ENCODE measurements at regions not wholly inside any gene's neighbourhood (a gene's known extent, or its start where the extent isn't known, plus 50 kb on each side); places are given as distances from the start of the nearest gene placed in this dataset.
A peak's percentile ranks its signal among the peaks of the same experiment; 100 is the strongest.

DNA sequence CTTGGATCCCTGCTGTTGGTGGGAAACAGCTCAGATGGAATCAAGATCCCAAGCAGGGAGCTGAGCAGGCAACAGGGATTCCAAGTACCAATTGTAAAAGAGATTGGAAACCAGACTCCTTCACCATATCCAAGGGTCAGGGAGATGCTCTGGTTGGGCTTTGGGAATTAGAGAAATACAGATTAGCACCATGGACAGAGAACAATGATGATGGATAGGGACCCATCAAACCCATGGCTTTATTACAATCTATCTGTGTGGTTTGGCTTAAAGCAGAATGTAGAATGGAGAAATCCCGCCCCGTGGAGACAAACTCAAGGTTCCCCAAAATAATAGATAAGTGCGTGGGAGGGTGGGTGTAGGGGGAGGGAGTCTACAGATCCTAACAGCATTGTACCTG is 120.7 kb upstream of the CSF3R start:
- no peak for DNase-seq

DNA sequence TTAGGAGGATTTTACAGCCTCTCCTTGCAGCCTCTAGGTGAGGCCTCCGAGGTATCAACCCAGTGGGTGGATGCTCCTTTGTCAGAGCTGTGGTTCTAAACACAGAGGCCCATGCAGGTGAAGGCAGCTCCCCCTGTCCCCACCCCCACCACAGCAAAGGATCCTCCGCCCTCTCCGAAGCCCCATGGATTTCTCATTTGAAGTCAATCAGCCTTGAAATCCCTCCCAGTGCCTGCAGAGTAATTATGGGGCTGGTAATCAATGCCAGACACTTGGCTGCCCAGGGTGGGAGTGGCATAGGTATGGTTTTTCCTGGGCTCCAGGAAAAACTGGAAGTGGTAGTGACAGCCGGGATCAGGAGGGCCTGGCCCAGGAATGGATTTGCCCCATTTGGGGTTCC is 119.5 kb upstream of the CSF3R start:
- no peak for DNase-seq

DNA sequence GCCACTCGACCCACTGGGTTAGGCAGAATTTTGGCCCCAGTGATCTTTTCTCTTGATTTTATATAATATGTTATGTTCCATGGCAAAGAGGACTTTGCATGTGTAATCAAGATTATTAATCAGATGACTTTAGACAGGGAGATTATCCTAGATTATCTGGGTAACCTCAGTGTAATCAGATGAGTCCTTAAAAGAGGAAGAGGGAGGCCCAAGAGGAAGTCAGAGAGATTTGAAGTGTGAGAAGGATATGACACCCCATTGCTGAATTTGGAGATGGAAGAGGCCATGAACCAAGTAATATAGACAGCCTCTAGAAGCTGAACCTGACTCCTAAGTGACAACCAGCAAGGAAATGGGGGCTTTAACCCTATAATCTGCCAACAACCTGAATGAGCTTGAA is 117.1 kb upstream of the CSF3R start:
- no peak for DNase-seq

DNA sequence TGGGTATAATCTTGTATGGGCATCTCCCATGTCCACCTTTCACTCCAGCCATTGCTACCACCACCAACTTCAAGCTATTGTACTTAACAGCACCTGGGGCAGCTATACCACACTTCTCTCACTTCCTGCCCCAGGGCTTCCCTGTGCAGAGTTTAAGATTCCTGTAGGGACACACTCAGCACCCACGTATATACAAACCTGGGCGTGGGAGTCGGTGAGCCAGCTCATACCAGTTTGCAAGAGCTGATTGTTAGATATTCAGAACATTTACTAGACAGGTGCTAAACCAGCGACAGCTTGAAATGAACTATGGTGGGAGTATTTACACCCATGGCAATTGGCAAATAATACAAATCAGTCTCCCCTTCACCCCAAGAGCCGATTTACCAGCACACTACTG is 114.8 kb upstream of the CSF3R start:
- no peak for DNase-seq

DNA sequence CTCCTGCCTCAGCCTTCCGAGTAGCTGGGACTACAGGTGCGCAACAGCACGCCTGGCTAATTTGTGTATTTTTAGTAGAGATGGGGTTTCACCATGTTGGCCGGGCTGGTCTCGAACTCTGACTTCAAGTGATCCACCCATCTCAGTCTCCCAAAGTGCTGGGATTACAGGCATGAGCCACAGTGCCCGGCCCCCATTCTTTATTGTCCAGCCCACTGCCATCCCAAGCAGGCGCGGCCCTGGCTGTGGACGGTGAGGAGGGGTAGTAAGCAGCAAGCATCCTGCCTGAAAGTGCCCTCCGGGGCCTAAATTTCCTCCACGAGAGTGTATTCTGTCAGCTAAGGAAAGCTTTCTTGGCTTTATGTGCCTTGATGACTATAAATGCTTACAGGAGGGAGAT is 113.2 kb upstream of the CSF3R start:
- DNase-seq = no peak

DNA sequence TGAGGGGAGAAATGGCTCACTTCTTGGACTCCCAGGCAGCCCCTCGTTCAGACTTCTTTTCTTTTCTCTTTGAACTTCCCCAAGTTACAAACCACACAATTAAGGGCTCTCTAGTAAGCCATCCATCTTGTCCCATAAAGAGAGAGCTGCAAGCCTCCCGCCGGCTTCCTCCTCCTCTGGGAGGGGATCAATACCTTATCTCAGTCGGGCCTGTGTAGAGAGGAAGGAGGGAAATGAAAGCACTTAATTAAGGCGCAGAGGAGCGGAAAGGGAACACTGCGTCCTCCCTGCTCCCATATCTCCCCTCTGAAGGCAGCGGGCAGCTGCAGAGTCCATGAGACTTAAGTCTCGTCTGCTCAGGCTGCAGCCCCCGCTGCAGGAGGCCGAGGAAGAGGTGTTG is 112.6 kb upstream of the CSF3R start:
- no peak for DNase-seq

DNA sequence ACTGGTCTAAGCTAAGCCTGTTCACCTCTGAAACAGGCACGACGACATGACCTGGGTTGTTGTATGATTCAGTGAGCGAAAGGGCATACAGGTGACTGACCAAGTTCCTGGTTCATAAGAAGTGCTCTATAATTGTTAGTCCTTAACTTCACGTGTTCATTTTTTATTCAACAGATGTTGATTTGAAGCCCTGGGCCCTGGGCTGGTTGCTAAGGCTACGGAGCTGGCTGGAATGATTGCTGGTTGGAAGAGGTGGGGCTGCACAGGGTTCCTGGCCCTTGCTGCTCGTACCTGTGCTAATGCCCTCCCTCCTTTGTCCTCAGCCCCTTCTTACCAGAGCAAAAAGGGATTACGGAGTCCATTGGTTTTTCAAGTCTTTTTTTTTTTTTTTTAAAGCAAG is 111.3 kb upstream of the CSF3R start:
- DNase-seq = no peak

DNA sequence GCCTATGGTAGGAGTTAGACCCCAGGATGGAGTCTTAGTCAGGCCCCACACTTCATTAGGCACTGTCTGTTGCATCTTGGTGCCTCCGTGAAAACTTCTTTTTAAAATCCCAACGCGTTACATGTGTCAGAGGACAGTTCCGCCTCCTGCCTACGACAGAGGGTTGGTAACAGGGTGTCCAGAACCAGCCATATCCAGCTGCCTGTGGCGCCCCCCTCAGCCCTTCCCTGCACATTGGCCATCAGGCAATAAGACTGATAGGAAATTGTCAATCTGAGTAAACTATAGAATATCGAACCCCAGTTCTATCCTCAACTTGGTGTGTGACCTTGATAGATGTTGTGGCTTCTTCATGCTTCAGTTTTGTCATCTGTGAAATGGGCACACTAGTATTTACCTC is 108.6 kb upstream of the CSF3R start:
- no peak for DNase-seq

DNA sequence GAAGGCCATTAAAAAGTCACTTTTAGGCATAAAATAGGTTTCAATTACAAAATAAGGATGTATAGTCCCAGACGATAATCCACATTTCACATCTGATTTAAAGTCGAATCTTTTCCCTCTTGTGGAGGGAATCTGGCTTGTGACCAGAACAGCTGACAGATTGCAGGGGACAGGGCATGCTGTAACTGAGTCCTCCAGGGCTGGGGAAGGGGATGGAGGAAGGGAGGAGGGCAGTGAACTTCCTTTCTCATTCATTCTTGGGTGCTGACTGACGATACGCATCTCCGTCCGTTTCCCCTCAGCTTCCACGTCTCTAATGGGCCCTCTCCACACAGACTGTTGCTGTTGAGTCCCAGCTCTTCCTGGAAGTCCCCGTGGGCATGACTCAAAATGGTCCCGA is 108.1 kb upstream of the CSF3R start:
- DNase-seq = no peak

DNA sequence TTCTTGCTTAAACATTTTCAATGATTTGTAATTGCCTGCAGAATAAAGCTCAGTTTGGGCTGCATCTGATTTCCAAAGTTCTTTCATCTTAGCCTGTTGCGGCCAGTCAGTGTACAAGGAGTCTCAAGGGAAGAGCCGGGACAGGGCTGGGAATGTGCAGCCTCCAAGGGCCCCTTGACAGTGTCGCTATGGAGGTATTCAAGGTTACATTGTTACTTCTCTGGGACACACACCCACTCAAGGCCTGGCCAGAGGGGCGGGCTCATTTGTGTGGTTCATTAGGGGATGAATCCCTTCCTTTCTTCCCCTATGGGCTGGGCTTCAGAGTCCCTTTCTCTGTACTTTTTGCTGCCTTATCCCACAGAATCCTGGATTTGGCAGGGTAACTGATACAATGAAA is 107.6 kb upstream of the CSF3R start:
- DNase-seq = no peak

DNA sequence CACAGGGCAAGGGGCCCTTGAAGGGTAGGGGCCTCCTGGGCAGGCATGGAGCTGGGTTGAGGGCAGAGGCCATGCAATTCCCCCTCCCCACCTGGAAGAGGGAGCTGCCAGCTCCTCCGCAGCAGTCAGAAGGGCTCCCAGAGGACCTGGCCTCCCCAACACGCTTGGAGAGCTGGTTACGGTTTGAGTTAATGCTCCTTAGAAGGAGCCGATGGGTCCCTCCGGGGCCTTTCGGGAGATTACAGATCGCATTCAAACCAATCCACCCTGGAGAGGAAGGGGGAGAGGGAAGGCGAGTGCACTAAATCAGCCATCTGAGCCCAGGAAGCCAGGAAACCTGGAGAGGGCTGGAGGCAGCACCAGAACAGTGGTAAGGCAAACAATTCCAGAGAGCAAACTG is 106.3 kb upstream of the CSF3R start:
- DNase-seq = no peak

DNA sequence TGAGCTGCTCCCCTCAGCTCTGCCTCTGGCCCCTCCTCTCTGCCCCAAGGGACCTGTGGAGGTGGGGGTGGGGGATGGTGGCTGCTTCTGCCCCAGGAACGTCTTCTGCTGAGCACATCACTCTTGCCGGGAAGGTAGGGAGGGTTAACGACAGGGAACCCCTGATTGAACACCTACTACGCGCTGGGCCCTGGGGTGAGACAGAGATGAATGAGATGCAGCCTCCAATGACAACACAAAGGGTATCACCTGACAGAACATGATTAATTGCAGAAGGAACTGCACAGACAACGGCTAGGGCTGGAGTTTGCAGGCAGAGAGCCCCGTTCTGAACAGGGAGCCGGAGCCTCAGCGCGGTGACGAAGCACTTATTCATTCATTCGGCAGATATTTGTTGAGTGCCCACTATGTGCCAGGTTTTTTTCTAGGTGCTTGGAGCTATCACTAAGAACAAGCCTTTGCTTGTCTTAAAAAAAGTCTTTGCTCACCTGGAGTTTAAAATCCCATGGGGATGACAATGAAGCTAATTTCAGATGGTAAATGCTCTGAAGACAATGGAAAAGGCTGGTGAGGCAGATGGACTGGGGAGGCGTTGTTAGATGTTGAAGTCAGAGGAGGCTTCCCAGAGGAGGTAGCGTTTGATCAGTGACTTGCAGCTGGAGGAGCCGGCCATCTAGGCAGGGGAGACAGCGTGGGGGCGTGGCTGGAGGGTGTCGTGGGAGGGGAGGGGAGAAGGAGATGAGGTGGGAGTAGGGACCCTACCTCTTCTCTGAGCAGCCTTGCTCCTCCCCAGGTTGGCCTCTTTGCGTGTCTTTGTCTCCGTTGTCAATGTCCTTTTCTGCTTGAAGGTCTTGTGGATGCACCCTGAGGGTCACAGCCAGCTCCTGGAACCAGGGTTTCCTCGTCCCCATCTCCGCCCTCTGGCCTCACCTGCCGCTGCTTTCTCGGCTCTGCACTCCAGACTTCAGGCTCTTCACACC is 103.1 kb upstream of the CSF3R start:
- DNase-seq = no peak

DNA sequence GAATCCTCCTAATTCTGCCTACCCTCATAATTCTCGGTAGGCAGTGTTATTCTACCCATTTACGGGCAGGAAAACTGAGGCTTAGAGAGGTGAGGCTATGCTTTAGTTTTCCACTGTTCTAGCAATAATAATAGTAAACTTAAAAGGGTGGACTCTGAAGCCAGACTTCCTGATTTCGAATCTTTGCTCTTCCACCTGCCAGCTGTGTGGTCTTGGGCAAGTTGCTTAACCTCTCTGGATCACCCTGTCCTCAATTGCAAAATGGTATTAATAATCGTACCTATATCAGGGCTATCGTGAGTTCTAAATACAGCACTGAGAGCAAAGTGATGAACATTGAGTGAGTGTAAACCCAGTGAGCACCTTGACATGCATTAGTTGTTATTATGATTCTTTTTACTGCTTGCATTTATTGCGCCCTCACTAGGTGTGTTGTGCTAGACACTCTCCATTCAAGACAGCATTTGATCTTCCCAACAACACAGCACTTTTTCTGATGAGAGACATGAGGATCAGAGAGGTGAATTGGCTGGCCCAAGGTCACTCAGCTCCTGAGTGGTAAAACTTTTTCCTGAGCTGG is 102.3 kb upstream of the CSF3R start:
- DNase-seq = no peak

DNA sequence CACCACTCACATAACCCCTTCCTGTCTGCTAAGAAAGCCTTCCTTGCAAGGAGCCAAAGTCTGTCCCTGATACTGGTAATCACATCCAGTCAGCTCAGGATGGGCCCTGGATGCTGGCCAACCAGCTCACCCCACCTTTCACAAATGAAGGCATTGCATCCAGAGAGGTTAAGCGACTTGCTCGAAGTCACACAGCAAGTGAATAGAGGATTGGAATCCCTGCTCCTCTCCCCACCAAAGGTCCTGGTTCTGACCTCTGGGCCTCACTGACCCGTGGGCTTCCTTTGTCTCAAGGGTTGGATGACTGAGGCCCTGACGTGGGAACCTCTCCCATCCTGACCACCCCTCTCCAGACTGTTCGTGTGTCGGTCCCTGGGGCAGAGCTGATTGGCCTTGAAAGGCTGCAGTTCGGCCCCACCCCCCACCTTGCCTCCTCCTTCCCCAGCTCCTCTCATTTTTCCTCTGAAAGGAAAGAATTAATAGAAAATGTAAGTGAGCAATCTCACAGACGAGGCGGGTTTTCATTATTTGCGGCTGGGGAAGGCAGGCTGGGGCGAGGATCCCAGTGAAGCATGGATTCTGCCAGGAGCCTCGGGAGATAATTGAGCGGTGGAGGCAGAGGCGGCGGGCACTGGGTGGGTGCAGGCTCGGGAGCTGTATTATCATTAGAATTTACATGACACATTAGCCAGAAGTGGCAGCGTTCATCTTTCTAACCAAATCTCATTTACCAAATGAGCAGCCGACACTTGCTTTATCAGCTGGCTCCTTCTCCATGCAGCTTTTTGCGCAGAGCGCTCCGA is 101.5 kb upstream of the CSF3R start:
- DNase-seq = no peak

DNA sequence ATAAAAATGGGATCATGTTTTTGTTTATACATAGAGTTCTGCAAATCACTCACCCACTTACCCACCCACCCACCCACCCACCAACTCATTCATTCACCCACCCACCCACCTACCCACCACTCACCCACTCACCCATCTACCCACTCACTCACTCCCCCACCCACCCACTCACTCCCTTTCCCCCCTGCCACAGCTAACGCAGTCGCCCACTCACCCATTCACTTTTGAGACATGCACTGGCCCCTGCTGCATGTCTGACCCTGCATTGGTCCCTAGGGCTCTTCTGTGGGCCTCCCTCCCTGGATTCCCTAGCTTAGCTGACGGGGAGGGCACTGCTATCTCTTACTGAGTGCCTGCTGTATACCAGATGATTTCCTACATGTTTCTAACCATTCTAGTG is 100.4 kb upstream of the CSF3R start:
- DNase-seq = no peak

DNA sequence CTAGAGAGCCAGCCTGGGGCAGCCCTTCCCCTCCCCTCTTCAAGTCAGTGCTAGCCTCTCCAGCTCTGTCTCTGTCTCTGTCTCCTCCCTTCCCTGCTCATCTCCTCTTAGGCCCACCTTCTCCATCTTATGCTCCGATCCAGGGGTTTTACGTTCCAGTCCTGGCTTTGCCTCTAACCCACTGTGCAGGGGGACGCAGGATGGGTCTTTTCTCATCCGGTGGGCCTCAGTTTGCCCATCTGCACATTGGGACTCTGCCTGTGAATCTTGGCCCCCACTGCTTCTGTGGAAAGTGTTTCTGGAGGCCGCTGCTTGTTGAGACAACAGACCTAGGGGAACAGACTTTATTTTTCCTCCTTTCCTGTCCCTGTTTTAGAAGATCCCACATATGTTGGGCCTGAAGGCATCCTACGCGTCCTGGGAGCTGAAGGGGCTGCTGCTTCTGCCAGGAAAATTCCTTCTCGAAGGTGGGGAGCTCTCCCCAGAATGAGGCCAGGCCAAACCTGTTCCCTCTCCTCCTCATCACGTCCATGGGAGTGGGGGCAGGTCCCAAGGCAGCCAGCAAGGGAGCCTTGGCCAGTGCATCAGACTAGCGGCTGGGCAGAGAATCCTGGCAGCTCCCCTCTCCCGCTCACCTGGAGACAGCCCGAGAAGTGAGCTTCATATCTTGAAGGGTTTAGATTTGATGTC is 99.5 kb upstream of the CSF3R start:
- no peak for DNase-seq

DNA sequence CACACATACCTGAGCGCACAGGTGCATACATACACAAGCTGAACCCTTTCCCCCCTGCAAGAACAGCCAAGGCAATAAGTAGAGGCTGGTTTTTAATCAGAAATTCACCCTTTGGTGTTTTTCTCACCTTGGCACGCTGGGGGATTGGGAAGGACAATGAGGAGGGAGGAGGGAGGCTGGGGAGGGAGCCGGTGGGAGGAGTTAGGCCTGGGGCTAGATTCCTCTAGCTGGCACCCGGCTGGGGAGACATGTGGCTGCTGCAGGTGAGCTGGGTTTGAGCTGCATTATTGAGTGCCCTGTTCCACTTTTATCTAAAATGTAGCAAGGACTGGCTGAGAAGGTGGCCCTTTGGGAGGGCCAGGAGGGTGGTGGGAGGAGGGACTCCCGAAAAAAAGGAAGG is 97.8 kb upstream of the CSF3R start:
- DNase-seq = no peak

DNA sequence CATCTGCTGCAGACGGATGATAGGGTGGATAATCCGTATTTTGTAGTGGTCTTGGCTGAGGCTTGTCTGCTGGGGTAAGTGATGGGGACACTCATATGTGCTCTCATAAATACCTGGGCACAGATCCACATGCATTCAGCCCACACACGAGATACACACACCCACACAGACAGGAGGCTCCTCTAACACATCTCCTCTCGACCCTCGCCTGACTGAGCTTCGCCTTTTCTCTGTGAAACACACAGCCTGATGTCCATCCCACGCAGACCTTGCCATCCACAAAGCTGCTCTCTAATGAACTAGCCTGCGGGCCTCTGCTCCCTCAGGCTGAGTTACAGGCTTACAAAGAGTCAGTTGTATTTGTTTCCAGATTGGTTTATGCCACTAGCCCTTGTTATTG is 96.3 kb upstream of the CSF3R start:
- no peak for DNase-seq

DNA sequence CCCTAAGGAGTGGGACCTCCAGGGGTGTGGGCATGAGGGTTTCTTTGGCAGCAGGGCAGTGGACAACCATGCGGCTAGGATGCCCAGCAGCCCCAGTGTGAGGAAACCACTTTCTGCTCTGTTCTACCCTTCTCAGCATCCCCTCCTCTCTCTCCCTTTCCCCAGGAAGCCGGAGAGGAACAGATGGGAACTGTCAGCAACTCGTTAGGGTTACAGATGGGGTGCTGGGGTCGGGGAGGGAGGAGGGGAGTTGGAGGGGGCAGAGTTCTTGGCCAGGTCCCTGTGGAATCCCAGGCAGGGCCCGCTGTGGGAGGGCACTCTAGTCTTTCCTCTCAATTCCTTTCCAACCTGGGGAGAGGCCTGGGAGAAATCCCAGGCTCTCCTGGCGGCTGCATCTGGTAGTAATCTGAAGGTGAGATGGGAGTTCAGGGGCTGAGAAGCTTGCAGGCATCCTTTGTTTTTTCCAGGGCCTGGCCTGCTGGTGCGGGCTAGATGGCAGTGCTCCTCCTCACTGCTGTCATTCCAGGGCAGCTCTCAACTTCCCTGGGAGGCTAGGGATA is 93.9 kb upstream of the CSF3R start:
- DNase-seq = no peak

DNA sequence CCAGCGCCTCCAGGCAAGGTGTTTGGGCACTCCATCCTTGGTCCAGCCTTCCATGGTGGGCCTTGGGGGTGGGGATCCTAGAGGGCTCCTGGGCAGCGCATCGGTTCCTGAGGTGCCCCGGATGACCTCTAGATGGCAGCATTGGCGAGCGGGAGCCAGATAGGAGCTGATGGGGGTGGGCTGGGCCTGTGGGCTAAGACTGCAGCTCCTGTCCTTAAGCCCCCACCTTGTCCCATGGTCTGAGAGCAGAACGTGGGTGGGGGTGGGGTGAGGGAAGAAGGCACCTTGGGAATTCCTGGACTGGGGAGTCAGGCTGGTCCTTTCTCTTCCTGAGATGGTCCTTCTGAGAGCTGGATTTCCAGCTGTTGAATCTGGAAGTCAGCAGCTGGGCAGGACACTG is 93.4 kb upstream of the CSF3R start:
- peak; percentile 64 for DNase-seq

DNA sequence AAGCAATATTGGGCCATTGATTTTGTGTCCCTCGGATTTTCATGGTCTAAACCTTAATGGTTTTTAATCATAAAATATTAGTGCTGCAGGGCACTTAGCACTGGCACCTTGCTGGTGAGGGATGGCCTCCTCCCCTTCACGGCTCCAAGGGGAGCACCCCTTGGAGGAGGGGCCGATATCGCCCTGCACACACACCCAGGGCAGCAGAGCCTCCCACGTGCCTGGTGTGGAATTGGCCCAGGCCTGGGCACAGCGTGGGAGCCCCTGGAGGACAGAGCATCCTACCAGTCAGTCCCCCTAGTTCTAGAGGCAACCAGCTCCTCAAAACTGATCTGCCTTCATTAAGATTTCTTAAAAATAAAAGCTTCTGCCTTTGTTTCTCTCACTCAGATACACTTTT is 90.7 kb upstream of the CSF3R start:
- no peak for DNase-seq

DNA sequence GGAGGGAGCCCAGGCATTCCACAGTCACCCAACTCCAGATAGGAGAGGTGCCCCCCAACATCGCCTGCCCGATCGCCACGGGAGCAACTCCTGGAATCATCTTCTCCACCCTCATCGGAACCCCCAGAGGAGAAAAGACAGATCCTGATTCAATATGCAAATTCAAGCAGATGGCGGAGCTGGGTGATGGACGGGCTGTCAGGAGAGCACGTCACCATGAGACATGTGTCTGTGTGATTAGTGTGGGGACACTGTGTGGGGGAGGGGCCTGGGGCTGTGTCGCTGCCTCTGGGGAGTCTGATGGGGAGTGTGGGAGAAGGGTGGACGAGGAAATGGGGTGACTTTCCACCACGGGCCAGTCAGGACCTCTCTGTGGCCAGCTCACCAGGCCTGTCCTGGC is 90.2 kb upstream of the CSF3R start:
- no peak for DNase-seq

DNA sequence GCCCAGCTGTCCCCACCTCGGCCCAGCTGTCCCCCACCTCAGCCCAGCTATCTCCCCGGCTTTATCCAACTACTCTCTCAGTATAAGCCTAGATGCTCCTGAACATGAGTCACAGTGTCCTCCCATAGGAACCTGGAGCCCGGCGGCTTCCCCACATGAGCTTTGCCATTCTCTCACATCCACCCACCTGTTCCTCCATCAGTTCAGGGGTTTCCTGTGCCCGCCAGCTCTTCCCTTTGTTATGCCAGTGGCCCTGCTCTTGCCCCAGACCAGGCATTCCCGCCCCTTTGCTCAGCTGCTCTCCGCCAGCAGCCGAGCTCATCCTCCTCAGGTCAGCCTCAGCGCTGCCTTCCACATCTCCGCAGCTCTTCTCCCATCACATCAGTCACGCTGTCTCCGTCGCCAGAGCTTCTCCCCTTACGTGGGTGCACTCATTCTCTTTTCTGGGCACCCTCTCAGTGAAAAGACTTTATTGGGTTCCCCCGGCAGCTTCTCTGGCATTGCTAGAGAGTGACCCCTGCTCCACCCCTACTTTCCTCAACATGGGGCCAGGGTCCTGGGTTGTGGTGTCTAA is 89.5 kb upstream of the CSF3R start:
- no peak for DNase-seq

All from activated CD4-positive, CD25-positive, alpha-beta regulatory T cell treated with anti-CD3 and anti-CD28 coated beads, Interleukin-2, amount 50 U/mL, for 72 hours (primary cell).